ENCODE measurements at regions not wholly inside any gene's neighbourhood (a gene's known extent, or its start where the extent isn't known, plus 50 kb on each side); places are given as distances from the start of the nearest gene placed in this dataset.

DNA sequence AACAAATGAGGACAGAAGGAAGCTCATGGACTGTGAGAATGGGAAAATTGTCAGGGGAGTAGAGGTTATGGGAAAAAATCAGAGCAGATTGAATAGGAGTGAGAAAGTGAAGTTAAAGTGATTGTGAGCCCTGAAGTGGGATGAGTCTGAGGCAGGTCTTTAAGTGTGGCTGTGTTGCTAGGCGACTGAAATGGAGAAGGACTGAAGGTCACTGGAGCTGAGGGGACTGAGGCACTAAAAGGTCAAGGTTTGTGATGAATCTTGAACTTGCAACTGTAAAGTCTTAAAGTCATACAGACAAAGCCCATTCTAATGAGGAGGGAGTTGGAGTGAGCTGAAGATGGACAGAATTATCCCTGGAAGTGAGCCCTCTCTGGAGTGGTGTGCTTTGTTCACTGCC lies 518.9 kb downstream of the TUSC7 start:
- no peaks in the 10 kb centered on the region for H3K79me1 ChIP-seq (ENCODE audit: low read depth, low read length)
- H3K79me2 ChIP-seq (ENCODE audit: control insufficient read depth in 1 of 2, insufficient read depth in 2 of 2, low read length in 2 of 2), result no peaks in the 10 kb centered on the region
- no peak overlapping the region for H3K27ac ChIP-seq (ENCODE audit: low read depth, low read length)
- H3K4me2 ChIP-seq (ENCODE audit: insufficient read depth in 1 of 2, low read depth in 2 of 2, low read length in 2 of 2), result no peak overlapping the region
- no peak overlapping the region for H2BK12ac ChIP-seq (ENCODE audit: low read depth, low read length)
- H2AFZ ChIP-seq (ENCODE audit: low read length), result no peak overlapping the region
- H2BK15ac ChIP-seq (ENCODE audit: low read length), result no peak overlapping the region
- FAIRE-seq (no peak), DNase-seq (ENCODE audit: low read depth in 1 of 2, low spot score in 2 of 2) (no peak)
- H4K8ac ChIP-seq (ENCODE audit: extremely low read depth, insufficient read depth, low read length), result no peak overlapping the region
- H3K4ac ChIP-seq (replicated peaks; ENCODE audit: insufficient read length, low read depth, low read length), result no peak overlapping the region
- no peak overlapping the region for H3K4me3 ChIP-seq (ENCODE audit: extremely low read depth in 1 of 4, insufficient read depth in 2 of 4, low read depth in 3 of 4, low read length in 4 of 4)
- H2BK5ac ChIP-seq (ENCODE audit: low read depth, low read length), result no peak overlapping the region
- H3K56ac ChIP-seq (replicated peaks; ENCODE audit: insufficient read length, low read depth, low read length), result no peak overlapping the region
- CTCF ChIA-PET (ENCODE audit: partially characterized antibody), result interaction anchor here (0.6 to 1.1 kb wide), 4 partner anchors 15 to 169 kb away, joined by 3 to 5 read pairs (median 3); no protein-coding TSS in a partner anchor
- H3K4me1 ChIP-seq (replicated peaks in 1 of 4; ENCODE audit: control insufficient read depth in 3 of 4, insufficient read depth in 4 of 4, low read length in 3 of 4), result no peaks in the 10 kb centered on the region
- H3K9ac ChIP-seq (replicated peaks in 1 of 4; ENCODE audit: extremely low read depth in 1 of 4, low read depth in 3 of 4, low read length in 3 of 4), result no peak overlapping the region
- POLR2A ChIA-PET (ENCODE audit: partially characterized antibody), result interaction anchor here (0.6 kb wide), 1 partner anchor 10 kb away, joined by 3 read pairs; no protein-coding TSS in a partner anchor
- no peaks in the 10 kb centered on the region for H3K9me3 ChIP-seq (ENCODE audit: insufficient read depth in 2 of 2, low read depth in 1 of 2, low read length in 1 of 2)
- no peaks in the 10 kb centered on the region for H4K20me1 ChIP-seq (replicated peaks in 1 of 2; ENCODE audit: control insufficient read depth in 1 of 2, insufficient read depth in 2 of 2, low read length in 2 of 2)
- TF ChIP-seq FOSL1 (IDR thresholded peaks at IDR 0.05; ENCODE audit: insufficient read depth, low read depth, low read length) (no peak), SAP30 (IDR thresholded peaks at IDR 0.05; ENCODE audit: insufficient read depth, insufficient replicate concordance, low read length) (no peak)
- no peak overlapping the region; the same call in 1 of the 2 replicates for H2AK5ac ChIP-seq (ENCODE audit: low read depth, low read length)
- no peaks in the 10 kb centered on the region for H3K36me3 ChIP-seq (ENCODE audit: control insufficient read depth in 2 of 4, insufficient read depth in 4 of 4, low read length in 3 of 4)
- no peak overlapping the region for H4K91ac ChIP-seq (replicated peaks; ENCODE audit: insufficient read length, low read length)
- no peak overlapping the region for H2BK120ac ChIP-seq (replicated peaks; ENCODE audit: low read depth, low read length)
- no peaks in the 10 kb centered on the region; the same call in 1 of the 2 replicates for H3K23me2 ChIP-seq (ENCODE audit: low read depth, low read length)
- no peak overlapping the region for H2BK20ac ChIP-seq (ENCODE audit: low read length)
- H3K23ac ChIP-seq (ENCODE audit: insufficient read length), result no peak overlapping the region
- H3K14ac ChIP-seq (ENCODE audit: insufficient read length), result no peak overlapping the region
- no peaks in the 10 kb centered on the region for H3K27me3 ChIP-seq (replicated peaks in 1 of 4; ENCODE audit: control insufficient read depth in 3 of 4, extremely low read depth in 1 of 4, insufficient read depth in 3 of 4, low read length in 3 of 4)
- H4K5ac ChIP-seq (ENCODE audit: insufficient read length, low read depth, low read length), result no peak overlapping the region
- no peak overlapping the region for H3K18ac ChIP-seq (ENCODE audit: extremely low read depth, low read length)
- 94% methylated on average over 1 of the region's 1 CpG; no CpG with 5 or more reads in 1 of the 2 experiments for WGBS, 2 experiments (ENCODE audit: extremely low coverage in 1 of 2, insufficient coverage in 1 of 2, insufficient read length in 1 of 2, insufficient replicate concordance in 2 of 2, low coverage in 1 of 2, low lambda C conversion rate in 2 of 2, missing lambda C conversion rate in 1 of 2)
